Upper lobe of left lung (tissue), 6 donors: ENCODE measurements at regions not wholly inside any gene's neighbourhood (a gene's known extent, or its start where the extent isn't known, plus 50 kb on each side); places are given as distances from the start of the nearest gene placed in this dataset.

Source experiments
- ATAC-seq, 2 donors: fragments of 200-7000 bp; cut with Tn5 transposase; one replicate each; pipeline ENCODE4 v1.9.1; 2022; ENCODE audit warnings: mild to moderate bottlenecking in 2 of 2, moderate library complexity in 2 of 2; ENCODE audit not compliant: low FRiP score in 2 of 2
- DNase-seq, 2 donors: peaks; one replicate each; pipeline ENCODE4 v3.0.0-alpha.2; 2019 to 2020
- H3K27ac ChIP-seq, 4 donors: fragments of 200-600 bp; sonication (generic); one replicate each; pipeline ENCODE4 v1.5.1; 2016 to 2019
- H3K27me3 ChIP-seq, 4 donors: fragments of 200-600 bp; sonication (generic); one replicate each; pipeline ENCODE4 v1.5.1; 2017 to 2019
- H3K36me3 ChIP-seq, 4 donors: fragments of 200-600 bp; sonication (generic); one replicate each; pipeline ENCODE4 v1.5.1; 2016 to 2019
- H3K4me1 ChIP-seq, 4 donors: fragments of 200-600 bp; sonication (generic); one replicate each; pipeline ENCODE4 v1.5.1; 2018 to 2019
- H3K4me3 ChIP-seq, 4 donors: fragments of 200-600 bp; sonication (generic); one replicate each; pipeline ENCODE4 v1.5.1; 2017 to 2019; ENCODE audit warnings: mild to moderate bottlenecking in 2 of 4, moderate library complexity in 1 of 4
- H3K9me3 ChIP-seq, 4 donors: fragments of 200-600 bp; sonication (generic); one replicate each; pipeline ENCODE4 v1.5.1; 2018 to 2019
- CTCF ChIP-seq, 6 experiments: fragments of 450-650 bp in 4 of 6; fragments of 200-600 bp in 2 of 6; sonication (generic) in 2 of 6; IDR thresholded peaks; one replicate each; pipeline ENCODE4 v1.5.1; 2016 to 2019; ENCODE audit warnings: antibody characterized with exemption in 6 of 6
- EP300 ChIP-seq, 4 donors: sonication (generic); formaldehyde crosslinking; IDR thresholded peaks; one replicate each; pipeline ENCODE4 v1.5.1; 2017; ENCODE audit warnings: antibody characterized with exemption in 4 of 4, control low read depth in 2 of 4
- POLR2A ChIP-seq, 4 donors: fragments of 450-650 bp; IDR thresholded peaks; one replicate each; pipeline ENCODE4 v1.5.1; 2016 to 2017; ENCODE audit warnings: antibody characterized with exemption in 4 of 4, mild to moderate bottlenecking in 2 of 4
- POLR2AphosphoS5 ChIP-seq, 2 donors: sonication (generic); formaldehyde crosslinking; IDR thresholded peaks; one replicate each; pipeline ENCODE4 v1.5.1; 2017; ENCODE audit warnings: antibody characterized with exemption in 2 of 2
- WGBS, 2 donors: methylation state at CpG; one replicate each; pipeline ENCODE4 v1.1.5; 2017 to 2018; 5-methylcytosine and 5-hydroxymethylcytosine counted together
- donor health status: DM: no; HTN: no; CAD: no; lungs with moderate emphysema.
- donor health status: DM: no; HTN: yes; CAD: no; lungs with severe emphysema.

GRCh38 chr2:60285626-60286316 is 267.7 kb downstream of the BCL11A start:
- no peaks in the 10 kb centered on the region for H3K4me1 ChIP-seq
- H3K27ac ChIP-seq: no peak overlapping the region
- DNase-seq: no peak
- peak in 1 of 2 donors; percentile 29 for ATAC-seq
- no peaks in the 10 kb centered on the region for H3K27me3 ChIP-seq
- no peak overlapping the region for H3K4me3 ChIP-seq
- no peaks in the 10 kb centered on the region for H3K36me3 ChIP-seq
- H3K9me3 ChIP-seq: no peaks in the 10 kb centered on the region
- TF ChIP-seq POLR2A (IDR thresholded peaks at IDR 0.05): no peak
- peak in 1 of 4 donors; percentile 5 for TF ChIP-seq EP300 (IDR thresholded peaks at IDR 0.05)
- TF ChIP-seq CTCF (IDR thresholded peaks at IDR 0.05): no peak
- TF ChIP-seq POLR2AphosphoS5 (IDR thresholded peaks at IDR 0.05): no peak
- WGBS, 2 donors: 41 to 81% methylated on average over 4 to 5 of the region's 5 CpGs

- Histone ChIP-seq H3K27ac (no peak overlapping the region), H3K9me3 (no peaks in the 10 kb centered on the region), H3K36me3 (no peaks in the 10 kb centered on the region), H3K4me1 (no peaks in the 10 kb centered on the region), H3K27me3 (no peaks in the 10 kb centered on the region), H3K4me3 (no peak overlapping the region)
- WGBS, 2 donors: 64 to 68% methylated on average over 4 of the region's 4 CpGs
- no peak for DNase-seq
- TF ChIP-seq CTCF (IDR thresholded peaks at IDR 0.05) (no peak), POLR2A (IDR thresholded peaks at IDR 0.05) (no peak), POLR2AphosphoS5 (IDR thresholded peaks at IDR 0.05) (no peak), EP300 (IDR thresholded peaks at IDR 0.05) (no peak)
- no peak for ATAC-seq
Observed at GRCh38 chr2:60283626-60284025, 269.8 kb downstream of the BCL11A start.

GRCh38 chr2:60282886-60283285 is 270.6 kb downstream of the BCL11A start:
- Histone ChIP-seq H3K9me3 (no peaks in the 10 kb centered on the region), H3K27me3 (no peaks in the 10 kb centered on the region), H3K27ac (no peak overlapping the region), H3K4me3 (no peak overlapping the region), H3K36me3 (no peaks in the 10 kb centered on the region), H3K4me1 (no peaks in the 10 kb centered on the region)
- no peak for DNase-seq
- ATAC-seq: no peak
- TF ChIP-seq POLR2AphosphoS5 (IDR thresholded peaks at IDR 0.05) (no peak), EP300 (IDR thresholded peaks at IDR 0.05) (no peak), CTCF (IDR thresholded peaks at IDR 0.05) (no peak), POLR2A (IDR thresholded peaks at IDR 0.05) (no peak)

- no peaks in the 10 kb centered on the region for H3K36me3 ChIP-seq
- H3K27ac ChIP-seq: no peak overlapping the region
- H3K27me3 ChIP-seq: no peaks in the 10 kb centered on the region
- ATAC-seq (no peak), DNase-seq (no peak)
- WGBS, 2 donors: 84 to 85% methylated on average over 5 of the region's 5 CpGs
- no peak overlapping the region for H3K4me3 ChIP-seq
- H3K4me1 ChIP-seq: no peaks in the 10 kb centered on the region
- TF ChIP-seq POLR2A (IDR thresholded peaks at IDR 0.05) (no peak), POLR2AphosphoS5 (IDR thresholded peaks at IDR 0.05) (no peak), CTCF (IDR thresholded peaks at IDR 0.05) (no peak), EP300 (IDR thresholded peaks at IDR 0.05) (no peak)
- no peaks in the 10 kb centered on the region for H3K9me3 ChIP-seq
Observed at GRCh38 chr2:60281730-60282129, 271.7 kb downstream of the BCL11A start.

GRCh38 chr2:60280238-60280637 is 273.2 kb downstream of the BCL11A start:
- no peak overlapping the region for H3K27ac ChIP-seq
- ATAC-seq (no peak), DNase-seq (no peak)
- no peaks in the 10 kb centered on the region for H3K4me1 ChIP-seq
- no peak overlapping the region for H3K4me3 ChIP-seq
- TF ChIP-seq POLR2AphosphoS5 (IDR thresholded peaks at IDR 0.05) (no peak), POLR2A (IDR thresholded peaks at IDR 0.05) (no peak), EP300 (IDR thresholded peaks at IDR 0.05) (no peak), CTCF (IDR thresholded peaks at IDR 0.05) (no peak)
- H3K9me3 ChIP-seq: no peaks in the 10 kb centered on the region
- 85 to 86% methylated on average over 3 of the region's 3 CpGs for WGBS, 2 donors
- no peaks in the 10 kb centered on the region for H3K27me3 ChIP-seq
- no peaks in the 10 kb centered on the region for H3K36me3 ChIP-seq
